WTC11 (cell line): ENCODE measurements at regions not wholly inside any gene's neighbourhood (a gene's known extent, or its start where the extent isn't known, plus 50 kb on each side); places are given as distances from the start of the nearest gene placed in this dataset.

Source experiments
- GRHL2 ChIP-seq: fragments of 250-450 bp; sonication (Bioruptor Pico); IDR thresholded peaks from 2 replicates; pipeline ENCODE4 v1.8.0; 2022; ENCODE audit warnings: mild to moderate bottlenecking, moderate library complexity; ENCODE audit not compliant: insufficient replicate concordance, severe bottlenecking
- NFE2L1 ChIP-seq: sonication (generic); formaldehyde crosslinking; IDR thresholded peaks from 2 replicates; pipeline ENCODE4 v1.8.1; 2023; ENCODE audit warnings: missing genetic modification reagents
- NFYB ChIP-seq: sonication (generic); formaldehyde crosslinking; conservative IDR thresholded peaks from 2 replicates; pipeline ENCODE4 v1.8.0; 2022; ENCODE audit warnings: low read depth, missing genetic modification reagents
- TF ChIP-seq, protein P1 (sequence below): fragments of 200-600 bp; IDR thresholded peaks from 2 replicates; pipeline ENCODE4 v1.8.0; 2022; ENCODE audit warnings: antibody characterized with exemption
- TF ChIP-seq, protein P2 (sequence below): sonication (generic); formaldehyde crosslinking; IDR thresholded peaks from 2 replicates; pipeline ENCODE4 v1.8.1; 2023; ENCODE audit warnings: mild to moderate bottlenecking, missing genetic modification reagents, moderate library complexity
- TF ChIP-seq, protein P3 (sequence below): sonication (generic); formaldehyde crosslinking; conservative IDR thresholded peaks from 2 replicates; pipeline ENCODE4 v1.8.1; 2023; ENCODE audit warnings: mild to moderate bottlenecking, low read depth, missing genetic modification reagents, moderate library complexity

DNA sequence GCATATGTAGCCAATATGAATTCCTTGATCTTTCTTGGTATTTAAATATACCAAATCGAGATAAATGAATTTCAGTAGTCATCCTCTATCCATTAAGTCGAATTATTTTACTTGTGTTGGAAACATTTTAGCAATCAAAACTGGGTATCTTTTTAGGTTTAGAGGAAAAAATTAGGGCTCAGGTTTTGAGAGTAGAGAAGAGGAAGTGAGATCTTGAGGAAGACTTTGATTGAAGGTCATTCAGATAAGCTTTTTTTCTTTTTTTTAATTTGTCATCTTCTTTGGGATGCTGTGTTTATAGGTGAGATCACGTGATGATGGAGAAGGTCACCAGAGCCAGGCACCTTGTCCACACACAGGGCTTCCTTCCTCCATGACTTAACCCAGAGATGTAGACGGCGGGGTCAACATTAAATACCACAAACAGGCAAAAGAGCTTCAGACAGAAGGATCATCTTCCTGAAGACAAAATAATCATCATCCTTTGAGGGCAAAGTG lies 750.1 kb downstream of the RNF144A start:
- TF ChIP-seq, protein P1, sequence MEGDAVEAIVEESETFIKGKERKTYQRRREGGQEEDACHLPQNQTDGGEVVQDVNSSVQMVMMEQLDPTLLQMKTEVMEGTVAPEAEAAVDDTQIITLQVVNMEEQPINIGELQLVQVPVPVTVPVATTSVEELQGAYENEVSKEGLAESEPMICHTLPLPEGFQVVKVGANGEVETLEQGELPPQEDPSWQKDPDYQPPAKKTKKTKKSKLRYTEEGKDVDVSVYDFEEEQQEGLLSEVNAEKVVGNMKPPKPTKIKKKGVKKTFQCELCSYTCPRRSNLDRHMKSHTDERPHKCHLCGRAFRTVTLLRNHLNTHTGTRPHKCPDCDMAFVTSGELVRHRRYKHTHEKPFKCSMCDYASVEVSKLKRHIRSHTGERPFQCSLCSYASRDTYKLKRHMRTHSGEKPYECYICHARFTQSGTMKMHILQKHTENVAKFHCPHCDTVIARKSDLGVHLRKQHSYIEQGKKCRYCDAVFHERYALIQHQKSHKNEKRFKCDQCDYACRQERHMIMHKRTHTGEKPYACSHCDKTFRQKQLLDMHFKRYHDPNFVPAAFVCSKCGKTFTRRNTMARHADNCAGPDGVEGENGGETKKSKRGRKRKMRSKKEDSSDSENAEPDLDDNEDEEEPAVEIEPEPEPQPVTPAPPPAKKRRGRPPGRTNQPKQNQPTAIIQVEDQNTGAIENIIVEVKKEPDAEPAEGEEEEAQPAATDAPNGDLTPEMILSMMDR, result no peak
- TF ChIP-seq NFYB (CRISPR knock-in tag) (no peak), NFE2L1 (no peak), GRHL2 (CRISPR knock-in tag) (no peak)
- TF ChIP-seq, protein P2, sequence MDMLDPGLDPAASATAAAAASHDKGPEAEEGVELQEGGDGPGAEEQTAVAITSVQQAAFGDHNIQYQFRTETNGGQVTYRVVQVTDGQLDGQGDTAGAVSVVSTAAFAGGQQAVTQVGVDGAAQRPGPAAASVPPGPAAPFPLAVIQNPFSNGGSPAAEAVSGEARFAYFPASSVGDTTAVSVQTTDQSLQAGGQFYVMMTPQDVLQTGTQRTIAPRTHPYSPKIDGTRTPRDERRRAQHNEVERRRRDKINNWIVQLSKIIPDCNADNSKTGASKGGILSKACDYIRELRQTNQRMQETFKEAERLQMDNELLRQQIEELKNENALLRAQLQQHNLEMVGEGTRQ (CRISPR knock-in tag), result no peak
- TF ChIP-seq, protein P3, sequence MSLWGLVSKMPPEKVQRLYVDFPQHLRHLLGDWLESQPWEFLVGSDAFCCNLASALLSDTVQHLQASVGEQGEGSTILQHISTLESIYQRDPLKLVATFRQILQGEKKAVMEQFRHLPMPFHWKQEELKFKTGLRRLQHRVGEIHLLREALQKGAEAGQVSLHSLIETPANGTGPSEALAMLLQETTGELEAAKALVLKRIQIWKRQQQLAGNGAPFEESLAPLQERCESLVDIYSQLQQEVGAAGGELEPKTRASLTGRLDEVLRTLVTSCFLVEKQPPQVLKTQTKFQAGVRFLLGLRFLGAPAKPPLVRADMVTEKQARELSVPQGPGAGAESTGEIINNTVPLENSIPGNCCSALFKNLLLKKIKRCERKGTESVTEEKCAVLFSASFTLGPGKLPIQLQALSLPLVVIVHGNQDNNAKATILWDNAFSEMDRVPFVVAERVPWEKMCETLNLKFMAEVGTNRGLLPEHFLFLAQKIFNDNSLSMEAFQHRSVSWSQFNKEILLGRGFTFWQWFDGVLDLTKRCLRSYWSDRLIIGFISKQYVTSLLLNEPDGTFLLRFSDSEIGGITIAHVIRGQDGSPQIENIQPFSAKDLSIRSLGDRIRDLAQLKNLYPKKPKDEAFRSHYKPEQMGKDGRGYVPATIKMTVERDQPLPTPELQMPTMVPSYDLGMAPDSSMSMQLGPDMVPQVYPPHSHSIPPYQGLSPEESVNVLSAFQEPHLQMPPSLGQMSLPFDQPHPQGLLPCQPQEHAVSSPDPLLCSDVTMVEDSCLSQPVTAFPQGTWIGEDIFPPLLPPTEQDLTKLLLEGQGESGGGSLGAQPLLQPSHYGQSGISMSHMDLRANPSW (CRISPR knock-in tag), result no peak
